ENCODE measurements at regions not wholly inside any gene's neighbourhood (a gene's known extent, or its start where the extent isn't known, plus 50 kb on each side); places are given as distances from the start of the nearest gene placed in this dataset.
"Not testable (repeated sequence)": the region's sequence is repeated elsewhere in the genome, so short reads cannot be mapped to it uniquely, and the experiment has no call there.

- DNase-seq, result no peak
- TF ChIP-seq POLR2A (IDR thresholded peaks at IDR 0.05) (no peak), CTCF (IDR thresholded peaks at IDR 0.05) (no peak)
- no peak for ATAC-seq
- Histone ChIP-seq H3K4me1 (no peaks in the 10 kb centered on the region), H3K4me3 (no peak overlapping the region), H3K27me3 (no peaks in the 10 kb centered on the region), H3K27ac (no peak overlapping the region), H3K9me3 (no peaks in the 10 kb centered on the region), H3K36me3 (replicated peaks in 1 of 2; ENCODE audit: insufficient read depth in 1 of 2, low read depth in 2 of 2) (no peaks in the 10 kb centered on the region)
- 57 to 67% methylated on average over 1 of the region's 1 CpG for WGBS, 2 donors
- intact Hi-C loops (cut with DNase I), result no loop called here
Observed at GRCh38 chr2:35503738-35504199, 851.8 kb upstream of the CRIM1 start.

- no peaks in the 10 kb centered on the region for H3K4me1 ChIP-seq
- no peak overlapping the region for H3K27ac ChIP-seq
- WGBS, 2 donors, result 72 to 74% methylated on average over 3 of the region's 3 CpGs
- no peaks in the 10 kb centered on the region for H3K36me3 ChIP-seq (replicated peaks in 1 of 2; ENCODE audit: insufficient read depth in 1 of 2, low read depth in 2 of 2)
- H3K4me3 ChIP-seq, result no peak overlapping the region
- intact Hi-C loops (cut with DNase I), result no loop called here
- no peaks in the 10 kb centered on the region for H3K27me3 ChIP-seq
- no peak for DNase-seq
- ATAC-seq, result no peak
- TF ChIP-seq CTCF (IDR thresholded peaks at IDR 0.05), result no peak
- TF ChIP-seq POLR2A (IDR thresholded peaks at IDR 0.05), result no peak
- H3K9me3 ChIP-seq, result no peaks in the 10 kb centered on the region
Observed at GRCh38 chr2:35503311-35503710, 852.3 kb upstream of the CRIM1 start.

GRCh38 chr2:35501076-35501475 is 854.5 kb upstream of the CRIM1 start:
- Histone ChIP-seq H3K36me3 (replicated peaks in 1 of 2; ENCODE audit: insufficient read depth in 1 of 2, low read depth in 2 of 2) (no peaks in the 10 kb centered on the region), H3K9me3 (no peaks in the 10 kb centered on the region), H3K4me3 (no peak overlapping the region), H3K4me1 (no peaks in the 10 kb centered on the region), H3K27ac (no peak overlapping the region), H3K27me3 (no peaks in the 10 kb centered on the region)
- ATAC-seq (no peak), DNase-seq (no peak)
- TF ChIP-seq POLR2A (IDR thresholded peaks at IDR 0.05) (no peak), CTCF (IDR thresholded peaks at IDR 0.05) (no peak)
- intact Hi-C loops (cut with DNase I), result no loop called here
- WGBS, 2 donors, result 80 to 84% methylated on average over 6 of the region's 6 CpGs

- H3K4me1 ChIP-seq, result no peaks in the 10 kb centered on the region
- H3K36me3 ChIP-seq (replicated peaks in 1 of 2; ENCODE audit: insufficient read depth in 1 of 2, low read depth in 2 of 2), result no peaks in the 10 kb centered on the region
- DNase-seq, result no peak
- H3K9me3 ChIP-seq, result no peaks in the 10 kb centered on the region
- H3K27ac ChIP-seq, result no peak overlapping the region
- 68 to 74% methylated on average over 1 of the region's 1 CpG for WGBS, 2 donors
- H3K4me3 ChIP-seq, result no peak overlapping the region
- no peaks in the 10 kb centered on the region for H3K27me3 ChIP-seq
- intact Hi-C loops (cut with DNase I), result no loop called here
- ATAC-seq, result no peak
- TF ChIP-seq POLR2A (IDR thresholded peaks at IDR 0.05), result no peak
- no peak for TF ChIP-seq CTCF (IDR thresholded peaks at IDR 0.05)
Observed at GRCh38 chr2:35496022-35496421, 859.6 kb upstream of the CRIM1 start.

- intact Hi-C loops (cut with DNase I), result no loop called here
- no peak for ATAC-seq
- TF ChIP-seq CTCF (IDR thresholded peaks at IDR 0.05) (no peak), POLR2A (IDR thresholded peaks at IDR 0.05) (no peak)
Observed at GRCh38 chr2:35495182-35495581, 860.4 kb upstream of the CRIM1 start.

GRCh38 chr2:35478121-35478520 is 877.5 kb upstream of the CRIM1 start:
- H3K27ac ChIP-seq; H3K36me3 ChIP-seq (replicated peaks in 1 of 2; ENCODE audit: insufficient read depth in 1 of 2, low read depth in 2 of 2); H3K4me3 ChIP-seq; H3K9me3 ChIP-seq; H3K4me1 ChIP-seq; H3K27me3 ChIP-seq; ATAC-seq; DNase-seq; intact Hi-C loops (cut with DNase I): not testable (repeated sequence)
- 78 to 83% methylated on average over 1 to 2 of the region's 2 CpGs for WGBS, 2 donors

More at GRCh38 chr2:35495182-35495581, 860.4 kb upstream of the CRIM1 start:
- Histone ChIP-seq H3K4me1 (no peaks in the 10 kb centered on the region), H3K27me3 (no peaks in the 10 kb centered on the region), H3K4me3 (no peak overlapping the region), H3K9me3 (no peaks in the 10 kb centered on the region), H3K36me3 (replicated peaks in 1 of 2; ENCODE audit: insufficient read depth in 1 of 2, low read depth in 2 of 2) (no peaks in the 10 kb centered on the region), H3K27ac (no peak overlapping the region)
- DNase-seq, result no peak
